Renal cortex interstitium (tissue), 11 donors: ENCODE measurements at regions not wholly inside any gene's neighbourhood (a gene's known extent, or its start where the extent isn't known, plus 50 kb on each side); places are given as distances from the start of the nearest gene placed in this dataset.
"Not testable (repeated sequence)": the region's sequence is repeated elsewhere in the genome, so short reads cannot be mapped to it uniquely, and the experiment has no call there.

Source experiments
- DNase-seq, 11 donors: peaks; one replicate each; pipeline ENCODE4 v3.0.0-alpha.2; 2013; ENCODE audit warnings: low read depth in 9 of 11, low spot score in 4 of 11; ENCODE audit errors: extremely low read depth in 1 of 11

GRCh38 chr6:22155551-22155950, 141.3 kb downstream of the PRL start:
- no peak for DNase-seq

DNA sequence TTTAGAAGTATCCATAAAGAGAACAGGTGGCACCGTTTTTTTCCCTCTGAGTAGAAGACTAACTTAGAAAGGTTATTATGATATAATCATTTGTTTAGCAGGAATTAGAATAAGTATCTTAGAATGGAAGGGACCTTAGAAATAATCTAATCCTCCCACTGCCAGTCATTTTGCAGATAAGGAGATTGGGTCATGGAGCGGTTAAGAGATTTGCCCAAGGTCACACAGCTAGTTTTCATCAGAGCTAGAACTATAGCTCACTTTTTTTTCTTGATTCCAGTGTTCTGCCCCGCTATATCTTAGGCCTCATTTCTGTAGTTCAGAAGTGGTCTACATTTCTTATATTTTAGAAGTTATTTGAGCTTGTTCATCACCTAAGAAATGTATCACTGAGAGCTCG, 139.6 kb downstream of the PRL start:
- DNase-seq, result no peak

GRCh38 chr6:22164236-22164635, 132.6 kb downstream of the PRL start:
- DNase-seq, result no peak

DNA sequence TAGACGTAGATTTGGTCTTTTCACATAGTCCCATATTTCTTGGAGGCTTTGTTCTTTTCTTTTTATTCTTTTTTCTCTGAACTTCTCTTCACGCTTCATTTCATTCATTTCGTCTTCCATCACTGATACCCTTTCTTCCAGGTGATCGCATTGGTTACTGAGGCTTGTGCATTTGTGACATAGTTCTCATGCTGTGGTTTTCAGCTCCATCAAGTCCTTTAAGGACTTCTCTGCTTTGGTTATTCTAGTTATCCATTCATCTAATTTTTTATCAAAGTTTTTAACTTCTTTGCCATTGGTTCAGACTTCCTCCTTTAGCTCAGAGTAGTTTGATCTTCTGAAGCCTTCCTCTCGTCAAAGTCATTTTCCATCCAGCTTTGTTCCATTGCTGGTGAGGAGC, 125.8 kb downstream of the PRL start:
- DNase-seq, result not testable (repeated sequence)

- not testable (repeated sequence) for DNase-seq
Measured at GRCh38 chr6:22171885-22172284, 125.0 kb downstream of the PRL start.

GRCh38 chr6:22173311-22173710, 123.5 kb downstream of the PRL start:
- DNase-seq, result no peak

GRCh38 chr6:22180250-22180649, 116.6 kb downstream of the PRL start:
- DNase-seq, result not testable (repeated sequence)

GRCh38 chr6:22184371-22184770, 112.5 kb downstream of the PRL start:
- no peak for DNase-seq

DNA sequence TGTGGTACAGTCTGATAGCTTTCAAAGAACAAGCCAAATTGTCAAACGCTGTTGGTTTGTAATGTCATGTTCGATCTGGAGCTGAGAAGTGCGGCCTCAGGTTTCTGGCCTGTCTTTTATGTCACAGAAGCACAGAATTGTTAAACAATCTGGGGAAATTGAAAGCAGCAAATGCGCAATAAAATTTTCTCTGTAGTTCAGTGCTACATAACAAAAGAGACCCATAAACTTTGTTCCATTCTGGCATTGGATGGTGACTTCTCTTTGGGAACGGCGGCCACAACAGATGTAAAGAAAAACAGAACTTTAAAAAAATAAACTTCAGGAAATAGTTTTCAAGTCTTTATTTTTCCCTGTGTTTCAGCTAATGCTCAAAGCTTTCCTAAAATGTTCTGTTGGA, 106.9 kb downstream of the PRL start:
- DNase-seq, result no peak

DNA sequence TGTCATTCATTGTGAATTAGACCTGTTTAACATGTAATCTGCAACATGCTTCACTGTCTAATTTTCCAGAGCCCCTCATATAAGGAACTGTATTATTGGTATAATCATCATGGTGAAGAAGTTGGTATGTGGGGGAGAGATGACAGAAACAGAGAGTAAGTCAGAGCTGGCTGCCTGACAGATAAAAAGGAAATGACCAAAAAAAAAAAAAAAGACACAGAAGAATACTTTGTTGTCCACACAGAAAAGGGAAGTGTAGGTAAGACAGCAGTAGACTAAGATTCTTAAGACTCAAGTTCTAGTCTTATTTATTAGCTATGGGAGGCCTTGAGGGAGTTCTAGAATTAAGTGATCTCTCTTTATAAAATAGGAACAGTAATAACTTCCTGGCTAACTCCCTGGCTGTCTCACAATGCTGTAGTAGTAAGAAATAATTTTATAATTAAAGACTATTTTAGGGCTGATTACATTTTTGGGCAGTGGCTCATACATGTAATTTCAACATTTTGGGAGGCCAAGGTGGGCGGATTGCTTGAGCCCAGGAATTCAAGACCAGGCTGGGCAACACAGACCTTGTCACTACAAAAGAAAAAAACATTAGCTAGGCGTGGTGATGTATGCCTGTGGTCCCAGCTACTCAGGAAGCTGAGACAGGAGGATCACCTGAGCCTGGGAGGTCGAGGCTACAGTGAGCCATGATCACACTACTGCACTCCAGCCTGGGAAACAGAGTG, 102.5 kb downstream of the PRL start:
- DNase-seq, result no peak

DNA sequence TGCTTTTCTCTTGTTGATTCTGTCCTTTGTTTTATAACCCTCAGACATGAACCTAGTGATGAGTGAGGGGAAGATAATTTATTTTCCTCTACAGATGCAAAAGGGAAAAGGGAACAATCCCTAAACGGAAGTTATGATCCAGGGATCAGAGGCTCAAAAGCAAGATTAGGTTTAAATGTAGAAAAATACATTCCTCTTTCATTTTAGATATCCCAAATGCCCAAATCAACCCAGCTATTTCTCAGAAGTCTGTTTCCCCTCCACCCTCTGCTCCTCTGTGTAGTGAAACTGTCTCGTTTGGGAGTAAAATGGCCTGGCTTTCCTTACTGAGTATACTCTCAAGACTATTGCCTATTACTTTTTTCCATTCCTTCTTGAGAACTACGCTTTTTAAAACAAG, 97.1 kb downstream of the PRL start:
- no peak for DNase-seq

- no peak for DNase-seq
Measured at GRCh38 chr6:22204153-22204552, 92.7 kb downstream of the PRL start.

- no peak for DNase-seq
Measured at GRCh38 chr6:22205266-22205665, 91.6 kb downstream of the PRL start.

DNA sequence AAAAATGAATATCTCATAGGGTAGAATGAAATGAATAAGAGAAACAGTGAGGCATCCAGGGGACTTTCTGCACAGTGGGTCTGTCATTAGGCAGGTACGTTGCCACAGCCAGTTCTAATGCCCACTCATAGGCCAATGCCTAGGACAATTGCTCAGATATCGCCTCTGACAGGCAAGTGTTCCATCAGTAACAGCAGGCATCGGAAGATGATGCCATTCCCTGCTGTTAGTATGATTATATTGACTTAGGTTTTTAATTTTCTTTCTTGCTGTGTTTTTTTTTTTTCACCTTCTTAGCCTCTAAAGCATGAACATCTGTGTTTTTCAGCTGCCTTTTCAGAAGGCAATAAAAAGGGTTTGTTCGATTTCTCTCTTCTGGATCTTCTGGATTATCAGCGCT, 90.7 kb downstream of the PRL start:
- no peak for DNase-seq

DNA sequence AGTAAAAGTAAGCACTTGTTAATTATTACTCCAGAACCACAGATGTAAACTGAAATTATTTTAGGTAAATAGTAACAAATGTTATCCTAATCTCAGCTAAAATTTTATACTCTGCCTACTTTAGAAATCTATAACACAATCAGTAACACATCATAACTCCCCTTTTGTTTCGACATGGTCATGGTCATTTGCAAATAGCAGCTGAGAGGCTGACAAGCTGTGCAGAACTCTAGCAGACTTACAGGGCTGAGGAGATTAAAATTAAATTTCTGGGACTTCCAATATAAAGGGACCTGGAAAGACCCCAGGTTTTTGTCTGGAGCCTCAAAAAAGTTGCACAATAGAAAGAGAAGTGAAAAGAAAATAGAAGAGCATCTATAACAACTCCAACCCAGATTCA, 88.8 kb downstream of the PRL start:
- no peak for DNase-seq

- DNase-seq, result no peak
Measured at GRCh38 chr6:22214314-22214713, 82.5 kb downstream of the PRL start.

DNA sequence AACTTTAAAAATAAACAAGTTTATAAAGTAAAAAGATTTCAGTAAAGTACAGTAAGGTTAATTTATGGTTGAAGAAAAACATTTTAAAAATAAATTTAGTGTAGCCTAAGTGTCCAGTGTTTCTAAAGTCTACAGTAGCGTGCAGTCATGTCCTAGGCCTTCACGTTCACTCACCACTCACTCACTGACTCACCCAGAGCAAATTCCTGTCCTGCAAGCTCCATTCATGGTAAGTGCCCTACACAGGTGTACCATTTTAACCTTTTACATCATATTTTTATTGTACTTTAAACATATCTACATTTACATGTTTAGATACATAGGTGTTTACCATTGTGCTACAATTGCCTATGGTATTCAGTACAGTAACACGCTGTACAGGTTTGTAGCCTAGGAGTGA, 81.4 kb downstream of the PRL start:
- not testable (repeated sequence) for DNase-seq

DNA sequence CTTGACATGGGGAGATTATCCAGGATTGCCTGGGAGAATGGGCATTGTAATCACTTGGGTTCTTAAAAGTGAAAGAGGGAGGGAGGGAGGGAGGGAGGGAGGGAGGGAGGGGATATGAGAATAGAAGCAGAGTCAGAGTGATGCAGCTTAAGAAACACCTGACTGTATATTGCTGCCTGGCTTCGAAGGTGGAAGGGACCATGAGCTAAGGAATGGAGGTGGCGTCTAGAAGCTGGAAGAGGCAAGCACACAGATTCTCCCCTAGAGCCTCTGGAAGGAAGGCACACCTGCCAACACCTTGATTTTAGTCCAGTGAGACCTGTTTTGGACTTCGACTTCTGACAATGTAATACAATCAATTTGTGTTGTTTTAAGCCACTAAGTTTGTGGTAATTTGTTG, 78.4 kb downstream of the PRL start:
- DNase-seq, result no peak

DNA sequence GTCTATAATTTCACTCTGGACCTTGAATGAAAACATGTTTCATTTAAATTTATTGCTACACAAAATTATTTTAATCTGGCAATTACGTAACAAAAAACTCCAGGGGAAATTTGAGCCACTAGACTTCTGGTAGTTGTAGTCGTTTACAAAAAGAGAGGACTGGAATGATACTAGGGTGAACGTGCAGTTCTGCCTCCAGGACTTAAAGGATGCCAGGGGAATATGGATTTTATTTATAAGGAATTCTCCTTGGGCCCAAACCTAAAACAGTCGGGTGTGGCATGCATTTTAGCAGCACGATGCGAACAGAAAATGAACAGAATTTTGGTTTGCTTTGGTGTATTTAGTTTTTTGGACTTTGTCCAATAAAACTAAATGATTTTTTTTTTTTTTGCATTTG, 76.9 kb downstream of the PRL start:
- no peak for DNase-seq

- no peak for DNase-seq
Measured at GRCh38 chr6:22221211-22221610, 75.6 kb downstream of the PRL start.

DNA sequence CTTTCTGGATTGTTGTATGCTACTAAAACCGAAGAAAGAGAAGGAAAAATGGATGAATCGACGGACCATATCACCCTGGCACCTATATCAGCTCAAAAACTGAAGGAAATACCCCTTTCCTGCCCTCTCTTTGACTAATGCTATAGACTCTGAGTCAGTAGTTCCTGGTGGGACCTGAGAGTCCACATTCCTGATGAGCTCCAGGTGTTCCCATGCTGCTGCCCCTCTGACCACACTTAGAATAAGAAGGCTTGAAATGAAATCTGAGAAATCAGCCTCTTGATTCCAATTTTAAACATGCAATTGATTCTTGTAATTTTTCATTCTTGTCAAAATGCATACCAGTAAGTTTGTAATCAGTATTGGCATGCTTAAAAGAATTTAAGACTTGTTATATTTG, 75.2 kb downstream of the PRL start:
- peak in 2 of 11 donors; percentile 20 to 25 for DNase-seq

DNA sequence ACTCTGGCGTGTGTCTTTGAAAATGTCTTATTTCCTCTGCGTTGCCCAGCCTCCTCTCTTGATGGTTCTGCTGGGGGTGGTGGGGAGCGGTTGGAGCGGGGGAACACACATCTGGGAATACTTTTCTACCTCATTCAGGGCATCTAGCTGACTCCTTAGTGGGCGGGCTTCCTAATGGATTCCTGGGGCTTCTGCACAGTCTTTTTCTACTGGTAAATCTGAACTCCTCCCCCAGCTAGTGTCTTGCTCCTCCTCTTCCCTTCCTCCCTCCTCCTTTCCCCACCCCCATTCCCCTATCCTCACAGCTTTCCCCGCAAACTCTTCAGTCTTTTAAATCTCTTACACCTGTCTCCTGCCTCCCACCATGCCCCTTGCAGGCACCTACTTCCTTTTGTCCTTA, 74.4 kb downstream of the PRL start:
- no peak for DNase-seq
